Spinal cord (tissue), 9 donors: ENCODE measurements at regions not wholly inside any gene's neighbourhood (a gene's known extent, or its start where the extent isn't known, plus 50 kb on each side); places are given as distances from the start of the nearest gene placed in this dataset.
A peak's percentile ranks its signal among the peaks of the same experiment; 100 is the strongest.

Experiments used
- DNase-seq, 6 donors: peaks; one replicate each; pipeline versions ENCODE4 v3.0.0 to v3.0.0-alpha.2; 2013 to 2015; ENCODE audit warnings: low spot score in 6 of 6, low read depth in 4 of 6
- H3K27ac ChIP-seq: one replicate; pipeline ENCODE4 v1.5.1; 2013; ENCODE audit warnings: low read depth, low read length, control low read depth
- H3K27me3 ChIP-seq: one replicate; pipeline ENCODE4 v1.6.1; 2013; ENCODE audit warnings: low read length; ENCODE audit not compliant: control insufficient read depth, insufficient read depth
- H3K36me3 ChIP-seq: one replicate; pipeline ENCODE4 v1.6.1; 2013; ENCODE audit warnings: low read length; ENCODE audit not compliant: control insufficient read depth, insufficient read depth
- H3K4me1 ChIP-seq: one replicate; pipeline ENCODE4 v1.6.1; 2013; ENCODE audit warnings: low read length; ENCODE audit not compliant: control insufficient read depth, insufficient read depth
- H3K4me3 ChIP-seq: one replicate; pipeline ENCODE4 v1.5.1; 2013; ENCODE audit warnings: low read depth, low read length, control low read depth
- H3K9me3 ChIP-seq: one replicate; pipeline ENCODE4 v1.6.1; 2013; ENCODE audit warnings: low read length; ENCODE audit not compliant: control insufficient read depth, insufficient read depth
- WGBS: methylation state at CpG from one replicate; pipeline ENCODE4 v1.1.5; 2013; ENCODE audit warnings: missing lambda C conversion rate; ENCODE audit not compliant: insufficient coverage; 5-methylcytosine and 5-hydroxymethylcytosine counted together
- donor health status: healthy.

- DNase-seq, result no peak
- no peaks in the 10 kb centered on the region for H3K36me3 ChIP-seq
- H3K9me3 ChIP-seq, result no peaks in the 10 kb centered on the region
- 73% methylated on average over 2 of the region's 3 CpGs for WGBS
- H3K4me1 ChIP-seq, result no peaks in the 10 kb centered on the region
- H3K27ac ChIP-seq, result no peak overlapping the region
- H3K4me3 ChIP-seq, result no peak overlapping the region
- no peaks in the 10 kb centered on the region for H3K27me3 ChIP-seq
These were observed 429.9 kb downstream of the NPHP4 start for GRCh38 chr1:5562331-5562730.

DNA sequence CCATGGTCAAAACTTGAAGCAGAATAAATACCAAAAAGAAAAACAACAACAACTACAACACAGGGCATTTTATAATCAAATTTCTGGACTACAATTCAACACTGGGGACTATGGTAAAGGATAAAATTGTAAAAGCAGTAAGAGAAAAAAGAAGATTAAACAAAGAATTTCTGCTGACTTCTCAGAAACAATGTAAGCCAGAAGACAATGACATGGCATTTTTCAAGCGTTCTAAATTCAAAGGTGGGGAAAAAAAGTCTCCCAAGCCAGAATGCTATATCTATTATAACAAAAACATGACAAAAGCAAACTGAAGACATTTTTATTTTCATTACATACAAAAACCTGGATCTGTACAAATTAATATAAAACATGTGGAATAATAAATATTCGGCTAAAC is 433.1 kb downstream of the NPHP4 start:
- H3K27ac ChIP-seq, result no peak overlapping the region
- H3K36me3 ChIP-seq, result no peaks in the 10 kb centered on the region
- H3K9me3 ChIP-seq, result no peaks in the 10 kb centered on the region
- no CpG with 5 or more reads among the region's 2 CpGs for WGBS
- H3K4me3 ChIP-seq, result no peak overlapping the region
- no peaks in the 10 kb centered on the region for H3K4me1 ChIP-seq
- H3K27me3 ChIP-seq, result no peaks in the 10 kb centered on the region
- no peak for DNase-seq

GRCh38 chr1:5555853-5556252 is 436.4 kb downstream of the NPHP4 start:
- Histone ChIP-seq H3K36me3 (no peaks in the 10 kb centered on the region), H3K4me3 (no peak overlapping the region), H3K4me1 (no peaks in the 10 kb centered on the region), H3K9me3 (no peaks in the 10 kb centered on the region), H3K27me3 (no peaks in the 10 kb centered on the region), H3K27ac (no peak overlapping the region)
- no peak for DNase-seq
- 100% methylated on average over 6 of the region's 9 CpGs for WGBS

GRCh38 chr1:5554784-5555183 is 437.4 kb downstream of the NPHP4 start:
- no peaks in the 10 kb centered on the region for H3K9me3 ChIP-seq
- H3K4me1 ChIP-seq, result no peaks in the 10 kb centered on the region
- H3K27me3 ChIP-seq, result no peaks in the 10 kb centered on the region
- no peak overlapping the region for H3K27ac ChIP-seq
- 82% methylated on average over 3 of the region's 5 CpGs for WGBS
- no peak overlapping the region for H3K4me3 ChIP-seq
- no peaks in the 10 kb centered on the region for H3K36me3 ChIP-seq
- no peak for DNase-seq

- no peak overlapping the region for H3K4me3 ChIP-seq
- no peaks in the 10 kb centered on the region for H3K27me3 ChIP-seq
- H3K9me3 ChIP-seq, result no peaks in the 10 kb centered on the region
- DNase-seq, result no peak
- no peak overlapping the region for H3K27ac ChIP-seq
- WGBS, result 69% methylated on average over 5 of the region's 6 CpGs
- H3K36me3 ChIP-seq, result no peaks in the 10 kb centered on the region
- no peaks in the 10 kb centered on the region for H3K4me1 ChIP-seq
These were observed 438.1 kb downstream of the NPHP4 start for GRCh38 chr1:5554111-5554510.

DNA sequence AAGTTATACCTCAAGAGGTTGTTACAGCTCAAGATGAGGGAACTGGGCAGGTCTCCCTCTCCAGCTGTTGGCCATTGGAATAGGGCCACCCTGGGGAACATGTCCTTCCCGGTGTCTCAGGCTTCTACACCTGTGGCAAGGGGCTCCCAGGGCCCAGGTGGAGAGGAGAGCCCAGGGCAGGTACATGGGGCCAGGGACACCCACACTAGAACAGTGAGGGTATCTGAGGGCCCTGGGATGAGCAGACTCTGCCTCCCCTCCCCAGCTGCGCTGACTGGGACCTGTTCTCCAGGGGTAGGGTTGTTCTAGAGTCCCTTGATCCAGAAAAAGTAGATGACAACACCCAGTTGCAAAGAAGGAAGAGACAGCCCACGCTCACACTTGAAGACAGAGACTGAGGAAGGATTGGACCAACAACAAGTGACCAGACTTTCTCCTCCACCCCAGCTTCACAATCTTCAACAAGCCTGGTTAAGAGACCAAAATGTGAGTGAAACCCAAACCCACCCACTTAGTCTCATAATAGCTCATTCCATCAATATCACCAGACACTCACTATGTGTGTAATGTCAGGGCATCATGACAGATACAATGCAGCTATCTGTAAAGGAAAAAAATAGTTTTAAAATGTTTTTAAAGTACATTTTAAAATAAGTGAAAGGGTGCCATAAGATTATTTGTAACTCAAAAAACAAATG is 439.3 kb downstream of the NPHP4 start:
- no peak overlapping the region for H3K27ac ChIP-seq
- DNase-seq, result no peak
- no peaks in the 10 kb centered on the region for H3K27me3 ChIP-seq
- 0% methylated on average over 1 of the region's 3 CpGs for WGBS
- no peaks in the 10 kb centered on the region for H3K36me3 ChIP-seq
- H3K4me1 ChIP-seq, result no peaks in the 10 kb centered on the region
- no peak overlapping the region for H3K4me3 ChIP-seq
- no peaks in the 10 kb centered on the region for H3K9me3 ChIP-seq

GRCh38 chr1:5551274-5551975 is 440.8 kb downstream of the NPHP4 start:
- Histone ChIP-seq H3K4me3 (no peak overlapping the region), H3K27me3 (no peaks in the 10 kb centered on the region), H3K36me3 (no peaks in the 10 kb centered on the region), H3K9me3 (no peaks in the 10 kb centered on the region), H3K27ac (no peak overlapping the region), H3K4me1 (no peaks in the 10 kb centered on the region)
- 86% methylated on average over 6 of the region's 8 CpGs for WGBS
- DNase-seq, result peak in 2 of 6 donors; percentile 20 to 73

GRCh38 chr1:5548266-5548665 is 444.0 kb downstream of the NPHP4 start:
- H3K27ac ChIP-seq, result no peak overlapping the region
- no peaks in the 10 kb centered on the region for H3K4me1 ChIP-seq
- H3K4me3 ChIP-seq, result no peak overlapping the region
- no peak for DNase-seq
- H3K36me3 ChIP-seq, result no peaks in the 10 kb centered on the region
- H3K27me3 ChIP-seq, result no peaks in the 10 kb centered on the region
- H3K9me3 ChIP-seq, result no peaks in the 10 kb centered on the region

- DNase-seq, result no peak
- Histone ChIP-seq H3K36me3 (no peaks in the 10 kb centered on the region), H3K9me3 (no peaks in the 10 kb centered on the region), H3K27ac (no peak overlapping the region), H3K4me1 (no peaks in the 10 kb centered on the region), H3K27me3 (no peaks in the 10 kb centered on the region), H3K4me3 (no peak overlapping the region)
- WGBS, result 80% methylated on average over 1 of the region's 5 CpGs
These were observed 449.0 kb downstream of the NPHP4 start for GRCh38 chr1:5543235-5543634.

GRCh38 chr1:5532811-5533210 is 459.4 kb downstream of the NPHP4 start:
- Histone ChIP-seq H3K9me3 (no peaks in the 10 kb centered on the region), H3K4me3 (no peak overlapping the region), H3K36me3 (no peaks in the 10 kb centered on the region), H3K27me3 (no peaks in the 10 kb centered on the region), H3K27ac (no peak overlapping the region), H3K4me1 (no peaks in the 10 kb centered on the region)
- WGBS, result 100% methylated on average over 2 of the region's 3 CpGs
- DNase-seq, result no peak
